ENCODE measurements at regions not wholly inside any gene's neighbourhood (a gene's known extent, or its start where the extent isn't known, plus 50 kb on each side); places are given as distances from the start of the nearest gene placed in this dataset.

- TF ChIP-seq CTCF (IDR thresholded peaks at IDR 0.05) (no peak), POLR2A (IDR thresholded peaks at IDR 0.05) (no peak)
Observed at GRCh38 chr4:4677556-4678522, 136.0 kb upstream of the STX18 start.

Data from body of pancreas (tissue), 4 donors.